HepG2 (cell line): ENCODE measurements at regions not wholly inside any gene's neighbourhood (a gene's known extent, or its start where the extent isn't known, plus 50 kb on each side); places are given as distances from the start of the nearest gene placed in this dataset.

Source experiments
- AKAP8 ChIP-seq: sonication (generic); formaldehyde crosslinking; IDR thresholded peaks from 2 replicates; pipeline ENCODE4 v1.5.1; 2020; ENCODE audit warnings: mild to moderate bottlenecking, missing genetic modification reagents
- BHLHE40 ChIP-seq: IDR thresholded peaks from 2 replicates; pipeline ENCODE4 v1.6.1; 2011; ENCODE audit warnings: low read length, improper control_type of control experiment
- EZH2 ChIP-seq: conservative IDR thresholded peaks from 2 replicates; pipeline ENCODE4 v1.6.1; 2012; ENCODE audit warnings: mild to moderate bottlenecking, low read depth, low read length, moderate library complexity
- FOXP4 ChIP-seq: sonication (generic); formaldehyde crosslinking; IDR thresholded peaks from 2 replicates; pipeline ENCODE4 v1.4.0; 2020; ENCODE audit warnings: missing genetic modification reagents
- HNRNPL ChIP-seq: fragments of 200-400 bp; formaldehyde crosslinking; IDR thresholded peaks from 2 replicates; pipeline ENCODE4 v1.6.1; 2017; ENCODE audit warnings: mild to moderate bottlenecking, low read depth, low read length
- ISL2 ChIP-seq: sonication (generic); formaldehyde crosslinking; IDR thresholded peaks from 2 replicates; pipeline ENCODE4 v1.5.0; 2020; ENCODE audit warnings: missing genetic modification reagents
- MED8 ChIP-seq: sonication (generic); formaldehyde crosslinking; IDR thresholded peaks from 2 replicates; pipeline ENCODE4 v1.8.1; 2023; ENCODE audit warnings: mild to moderate bottlenecking, missing genetic modification reagents; ENCODE audit not compliant: insufficient replicate concordance
- PRDM4 ChIP-seq: sonication (generic); formaldehyde crosslinking; IDR thresholded peaks from 2 replicates; pipeline ENCODE4 v1.9.0; 2021; ENCODE audit warnings: missing genetic modification reagents, borderline replicate concordance
- RXRA ChIP-seq: sonication (generic); formaldehyde crosslinking; IDR thresholded peaks from 2 replicates; pipeline ENCODE4 v1.5.1; 2020; ENCODE audit warnings: missing genetic modification reagents
- SOX6 ChIP-seq, 2 experiments: fragments of 450-650 bp in 1 of 2; sonication (generic) in 1 of 2; formaldehyde crosslinking in 1 of 2; IDR thresholded peaks; 2 replicates each; pipeline versions ENCODE4 v1.4.0 to v1.6.1; 2017 to 2020; ENCODE audit warnings: antibody characterized with exemption in 1 of 2, mild to moderate bottlenecking in 1 of 2, missing genetic modification reagents in 1 of 2
- TMF1 ChIP-seq: sonication (generic); formaldehyde crosslinking; IDR thresholded peaks from 2 replicates; pipeline ENCODE4 v1.8.1; 2022; ENCODE audit warnings: low read depth, missing genetic modification reagents
- ZC3H4 ChIP-seq: sonication (generic); formaldehyde crosslinking; IDR thresholded peaks from 2 replicates; pipeline ENCODE4 v1.4.0; 2020; ENCODE audit warnings: missing genetic modification reagents, borderline replicate concordance
- ZNF124 ChIP-seq: sonication (generic); formaldehyde crosslinking; IDR thresholded peaks from 2 replicates; pipeline ENCODE4 v1.4.0; 2020; ENCODE audit warnings: missing genetic modification reagents
- ZNF383 ChIP-seq: sonication (generic); formaldehyde crosslinking; IDR thresholded peaks from 2 replicates; pipeline ENCODE4 v1.4.0; 2020; ENCODE audit warnings: missing genetic modification reagents, mild to moderate bottlenecking, borderline replicate concordance
- ZNF414 ChIP-seq: sonication (generic); formaldehyde crosslinking; IDR thresholded peaks from 2 replicates; pipeline ENCODE4 v1.5.0; 2020; ENCODE audit warnings: missing genetic modification reagents
- ZNF563 ChIP-seq: sonication (generic); formaldehyde crosslinking; IDR thresholded peaks from 2 replicates; pipeline ENCODE4 v1.8.0; 2022; ENCODE audit warnings: mild to moderate bottlenecking, moderate library complexity, missing genetic modification reagents
- ZNF569 ChIP-seq: sonication (generic); formaldehyde crosslinking; IDR thresholded peaks from 2 replicates; pipeline ENCODE4 v1.5.0; 2020; ENCODE audit warnings: mild to moderate bottlenecking, missing genetic modification reagents, moderate library complexity, borderline replicate concordance
- ZNF776 ChIP-seq: sonication (generic); formaldehyde crosslinking; IDR thresholded peaks from 2 replicates; pipeline ENCODE4 v1.4.0; 2020; ENCODE audit warnings: mild to moderate bottlenecking, missing genetic modification reagents

- TF ChIP-seq ISL2 (peak; percentile 83), ZC3H4 (CRISPR knock-in tag) (peak; percentile 84), FOXP4 (CRISPR knock-in tag) (peak; percentile 70), MED8 (peak; percentile 21), ZNF563 (CRISPR knock-in tag) (0 out of 2 replicates have a peak, but pooled peaks have one; percentile 16), ZNF569 (no peak; the same call in 1 of the 2 replicates), PRDM4 (CRISPR knock-in tag) (no peak), ZNF383 (CRISPR knock-in tag) (no peak), ZNF776 (CRISPR knock-in tag) (no peak), BHLHE40 (no peak), ZNF414 (CRISPR knock-in tag) (peak; percentile 83), ZNF124 (no peak), TMF1 (CRISPR knock-in tag) (peak; percentile 66), AKAP8 (no peak), SOX6 (IDR thresholded peaks at IDR 0.05) (no peak), SOX6 (CRISPR knock-in tag; IDR thresholded peaks at IDR 0.05) (peak; percentile 79), EZH2 (no peak), HNRNPL (peak; percentile 93), RXRA (peak; percentile 95)
These were observed 216.2 kb downstream of the TTC8 start (continued) for GRCh38 chr14:89040460-89041256.
